ENCODE measurements at regions not wholly inside any gene's neighbourhood (a gene's known extent, or its start where the extent isn't known, plus 50 kb on each side); places are given as distances from the start of the nearest gene placed in this dataset.

GRCh38 chr10:92747066-92747465 lies 57.3 kb downstream of the HHEX start:
- DNase-seq: no peak

- no peak for DNase-seq
These were observed 57.8 kb downstream of the HHEX start for GRCh38 chr10:92747600-92747999.

DNA sequence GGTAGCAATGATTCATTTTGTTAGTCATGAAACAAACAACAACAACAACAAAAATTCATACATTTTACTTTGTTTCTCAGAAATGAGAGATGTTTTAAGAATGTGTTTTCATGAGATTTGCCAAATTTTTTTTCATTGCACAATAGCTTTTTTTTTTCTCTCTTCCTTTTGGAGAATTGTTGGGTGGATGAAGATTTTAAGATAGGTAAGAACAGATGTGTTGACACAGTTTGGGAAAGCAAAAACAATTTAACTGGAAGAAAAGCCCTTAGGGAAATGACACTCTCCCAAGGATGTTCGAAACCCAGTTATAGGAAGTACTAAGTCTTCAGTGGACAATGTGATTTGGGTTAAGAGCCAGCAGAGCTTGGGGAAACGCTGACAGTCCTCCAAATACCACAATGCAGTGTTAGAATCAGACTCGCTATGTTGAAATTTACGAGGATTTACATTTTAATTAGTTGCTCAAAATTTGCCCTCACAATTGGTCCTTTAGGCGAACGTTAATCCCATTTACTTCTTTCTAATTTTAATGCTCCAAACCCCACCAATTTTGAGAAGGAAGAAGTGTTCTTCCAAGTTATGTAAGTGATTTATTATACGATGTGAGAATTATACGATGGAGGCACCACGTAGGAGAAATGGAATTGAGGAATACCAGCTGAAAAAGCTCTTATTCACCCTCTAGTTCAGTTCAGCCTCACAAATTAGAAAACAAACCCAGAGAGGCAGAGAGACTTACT lies 61.2 kb downstream of the HHEX start:
- no peak for DNase-seq

DNA sequence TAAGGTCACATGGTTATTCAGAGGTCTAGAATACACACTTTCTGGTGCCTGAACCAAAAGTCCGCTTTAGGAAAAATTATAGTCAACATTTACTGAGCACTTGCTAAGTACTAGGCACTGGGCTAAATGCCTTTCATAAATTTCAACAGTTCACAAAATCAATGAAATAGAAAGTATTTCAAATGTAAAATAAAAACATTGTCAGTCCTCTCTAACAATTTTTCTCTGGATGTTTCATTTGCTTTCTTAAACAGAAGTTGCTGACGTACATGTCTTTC lies 61.7 kb downstream of the HHEX start:
- DNase-seq: no peak

GRCh38 chr10:92751827-92752226 lies 62.1 kb downstream of the HHEX start:
- no peak for DNase-seq

DNA sequence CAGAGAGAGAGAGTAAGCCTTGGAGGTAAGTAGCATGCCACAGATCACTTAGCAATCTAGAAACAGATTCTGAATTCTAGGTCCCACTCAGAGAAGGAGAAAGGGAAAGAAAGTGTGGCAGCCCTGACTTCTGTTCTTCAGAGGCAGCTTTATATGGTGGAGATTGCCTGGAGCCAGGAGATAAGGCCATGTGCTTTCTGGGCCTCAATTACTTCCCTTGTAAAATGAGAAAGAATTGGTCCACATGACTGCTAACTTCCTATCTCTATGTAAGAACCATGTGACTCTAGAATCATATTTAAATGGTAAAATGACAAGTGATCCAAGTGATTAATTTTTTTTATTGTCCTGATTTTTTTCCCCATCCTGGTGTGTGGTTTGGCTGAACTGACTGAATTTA lies 64.1 kb downstream of the HHEX start:
- no peak for DNase-seq

DNA sequence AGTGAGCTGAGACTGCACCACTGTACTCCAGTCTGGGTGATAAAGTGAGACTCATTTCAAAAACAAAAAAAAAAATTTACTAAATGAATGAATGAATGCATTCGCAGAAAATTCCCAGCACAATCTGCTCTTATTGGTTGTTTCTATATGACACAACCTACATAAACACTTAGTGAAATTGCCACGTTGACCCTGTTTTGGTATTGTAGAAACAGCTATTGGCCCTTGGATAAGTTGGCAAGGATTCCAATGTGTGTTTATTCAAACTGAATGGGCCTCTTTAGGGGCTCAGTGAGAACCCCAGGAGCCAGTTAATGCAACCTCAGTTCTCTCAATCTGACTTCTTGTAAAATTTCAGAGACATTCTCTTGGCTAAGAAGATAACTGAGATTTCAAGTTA lies 66.0 kb downstream of the HHEX start:
- DNase-seq: no peak

DNA sequence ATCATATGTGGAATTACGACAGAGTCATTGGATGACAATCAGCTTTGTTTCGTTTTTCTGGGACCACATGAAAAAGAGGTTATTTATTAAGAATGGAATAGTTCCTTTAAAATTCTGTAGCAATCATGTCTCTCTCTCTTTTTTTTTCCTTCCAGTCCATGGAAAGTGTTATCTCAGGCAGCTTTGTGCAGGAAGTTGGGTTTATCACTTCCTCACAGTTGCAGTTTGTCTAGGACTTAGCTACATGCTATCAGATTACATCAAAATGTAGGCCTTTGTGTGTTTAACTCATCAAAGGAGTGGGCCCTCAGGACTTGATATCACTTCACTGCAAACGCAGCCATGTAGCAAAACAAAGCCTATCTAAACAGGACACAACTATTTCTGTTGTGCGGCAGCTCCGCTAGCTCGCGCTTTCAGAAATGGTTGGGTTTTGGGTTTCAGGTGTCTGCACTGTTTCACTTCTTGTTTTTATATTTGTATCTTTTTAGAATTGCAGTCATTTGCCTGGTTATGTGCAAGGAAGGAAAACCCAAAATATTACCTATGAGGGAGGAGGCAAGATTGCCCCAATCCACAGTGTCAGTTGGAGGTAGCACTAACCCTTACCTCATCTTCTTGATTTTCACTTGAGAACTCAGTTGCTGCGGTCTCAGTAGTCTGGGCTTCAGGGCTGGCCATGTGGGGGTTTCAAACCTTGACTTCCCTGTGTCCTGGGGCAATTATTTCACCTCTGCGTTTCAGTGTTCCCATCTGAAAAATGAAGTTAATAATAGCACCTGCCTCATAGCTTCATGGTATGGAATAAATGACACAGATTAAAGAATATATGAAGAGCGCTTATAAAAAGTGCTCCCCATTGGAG lies 66.7 kb downstream of the HHEX start:
- DNase-seq: no peak

DNA sequence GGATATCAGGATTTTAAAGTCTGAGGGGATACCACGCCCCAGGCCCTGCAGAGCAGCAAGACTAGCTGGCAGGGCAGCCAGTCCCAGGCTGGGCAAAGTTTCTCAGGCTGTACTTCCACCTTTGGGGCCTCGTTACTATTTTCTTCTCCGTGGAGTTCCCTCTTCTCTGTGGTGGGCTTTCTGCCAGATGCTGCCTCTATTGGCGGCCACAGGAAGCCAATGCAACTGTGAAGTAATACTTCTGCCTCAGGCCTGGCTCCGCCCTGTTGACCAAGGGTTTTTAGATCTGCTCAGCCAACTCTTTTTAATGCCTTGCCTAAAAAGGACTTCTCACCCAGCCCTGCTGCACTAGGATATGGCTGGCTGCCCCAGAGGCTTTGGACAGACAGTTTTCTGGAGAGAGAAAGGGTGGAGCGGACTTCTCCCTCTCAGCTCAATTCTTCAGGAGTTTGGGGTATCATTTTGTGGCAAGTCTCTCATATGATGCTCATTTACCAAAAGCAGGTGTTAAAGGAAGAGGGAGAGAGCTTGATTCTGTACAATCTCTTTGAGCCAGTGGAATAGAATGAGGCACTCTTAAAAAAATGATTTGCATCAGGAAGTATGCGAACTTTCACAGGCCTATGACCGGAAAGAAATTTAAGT lies 67.4 kb downstream of the HHEX start:
- DNase-seq: peak in 47 of 58 donors; percentile 1 to 79 (median 25)

GRCh38 chr10:92757711-92758104 lies 68.0 kb downstream of the HHEX start:
- DNase-seq: no peak

GRCh38 chr10:92758594-92758993 lies 68.8 kb downstream of the HHEX start:
- DNase-seq: no peak

GRCh38 chr10:92760609-92761008 lies 70.9 kb downstream of the HHEX start:
- DNase-seq: no peak

DNA sequence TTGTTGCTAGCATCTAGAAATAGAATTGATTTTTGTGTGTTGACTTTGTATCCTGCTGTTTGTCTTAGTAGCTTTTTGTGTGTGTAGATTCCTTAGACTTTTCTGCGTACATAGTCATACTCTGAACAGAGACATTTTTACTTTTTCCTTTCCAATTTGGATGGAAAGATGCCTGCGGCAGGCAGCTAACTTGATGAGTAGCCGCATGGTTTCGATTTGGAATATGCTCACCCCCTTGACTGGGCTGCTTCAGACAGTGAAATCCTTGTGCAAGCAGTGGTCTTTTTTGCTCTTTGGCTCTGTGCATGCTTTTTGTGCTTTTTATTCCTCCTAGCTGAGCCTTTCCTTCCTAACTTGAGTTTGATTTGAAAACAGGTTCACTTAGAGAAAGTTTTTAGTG lies 71.8 kb downstream of the HHEX start:
- DNase-seq: no peak

GRCh38 chr10:92763634-92764155 lies 73.9 kb downstream of the HHEX start:
- DNase-seq: no peak

- no peak for DNase-seq
These were observed 76.7 kb downstream of the HHEX start for GRCh38 chr10:92766451-92766850.

DNA sequence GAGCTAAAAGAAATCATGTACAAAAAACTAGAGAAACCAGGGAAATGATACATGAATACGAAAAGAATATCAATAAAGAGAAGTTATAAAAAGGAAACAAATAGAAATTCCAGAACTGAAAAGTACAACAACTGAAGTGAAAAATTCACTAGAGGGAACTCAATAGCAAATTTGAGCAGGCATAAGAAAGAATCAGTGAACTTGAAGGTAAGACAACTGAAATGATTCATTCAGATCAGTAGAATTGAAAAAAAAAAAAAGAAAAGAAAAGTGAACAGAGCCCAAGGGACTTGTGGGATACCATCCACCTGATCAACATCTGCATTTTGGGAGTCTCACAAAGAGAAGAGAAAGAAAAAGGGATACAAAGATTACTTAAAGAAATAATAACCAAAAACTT lies 78.3 kb downstream of the HHEX start:
- DNase-seq: no peak

GRCh38 chr10:92773776-92774175 lies 74.5 kb upstream of the EXOC6 start:
- DNase-seq: no peak

GRCh38 chr10:92778091-92778490 lies 70.2 kb upstream of the EXOC6 start:
- no peak for DNase-seq

GRCh38 chr10:92785118-92785517 lies 63.2 kb upstream of the EXOC6 start:
- no peak for DNase-seq

GRCh38 chr10:92787557-92788152 lies 60.7 kb upstream of the EXOC6 start:
- no peak for DNase-seq

DNA sequence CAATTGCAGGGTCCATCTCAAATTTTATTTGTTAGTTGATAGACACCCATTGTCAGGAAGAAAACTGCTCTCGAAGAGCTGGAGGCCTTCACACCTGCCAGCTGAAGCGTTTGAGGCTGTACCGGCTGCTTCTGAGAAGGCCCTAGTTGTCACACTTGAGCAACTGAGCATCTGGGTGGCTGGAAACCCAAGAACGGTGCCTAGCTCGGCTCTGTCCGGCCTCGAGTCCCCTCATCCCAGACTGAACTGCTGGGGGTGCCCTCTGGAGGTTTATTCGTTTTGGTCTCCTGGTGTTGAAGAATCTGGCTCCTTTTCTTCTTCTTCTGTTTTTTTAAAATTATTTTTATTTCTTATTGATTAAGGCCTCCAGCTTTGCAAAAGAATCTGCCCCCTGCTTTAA lies 59.3 kb upstream of the EXOC6 start:
- DNase-seq: no peak

GRCh38 chr10:92789786-92790185 lies 58.5 kb upstream of the EXOC6 start:
- DNase-seq: no peak

Data from anterior cingulate cortex (tissue), 58 donors.